ENCODE measurements at regions not wholly inside any gene's neighbourhood (a gene's known extent, or its start where the extent isn't known, plus 50 kb on each side); places are given as distances from the start of the nearest gene placed in this dataset.

DNA sequence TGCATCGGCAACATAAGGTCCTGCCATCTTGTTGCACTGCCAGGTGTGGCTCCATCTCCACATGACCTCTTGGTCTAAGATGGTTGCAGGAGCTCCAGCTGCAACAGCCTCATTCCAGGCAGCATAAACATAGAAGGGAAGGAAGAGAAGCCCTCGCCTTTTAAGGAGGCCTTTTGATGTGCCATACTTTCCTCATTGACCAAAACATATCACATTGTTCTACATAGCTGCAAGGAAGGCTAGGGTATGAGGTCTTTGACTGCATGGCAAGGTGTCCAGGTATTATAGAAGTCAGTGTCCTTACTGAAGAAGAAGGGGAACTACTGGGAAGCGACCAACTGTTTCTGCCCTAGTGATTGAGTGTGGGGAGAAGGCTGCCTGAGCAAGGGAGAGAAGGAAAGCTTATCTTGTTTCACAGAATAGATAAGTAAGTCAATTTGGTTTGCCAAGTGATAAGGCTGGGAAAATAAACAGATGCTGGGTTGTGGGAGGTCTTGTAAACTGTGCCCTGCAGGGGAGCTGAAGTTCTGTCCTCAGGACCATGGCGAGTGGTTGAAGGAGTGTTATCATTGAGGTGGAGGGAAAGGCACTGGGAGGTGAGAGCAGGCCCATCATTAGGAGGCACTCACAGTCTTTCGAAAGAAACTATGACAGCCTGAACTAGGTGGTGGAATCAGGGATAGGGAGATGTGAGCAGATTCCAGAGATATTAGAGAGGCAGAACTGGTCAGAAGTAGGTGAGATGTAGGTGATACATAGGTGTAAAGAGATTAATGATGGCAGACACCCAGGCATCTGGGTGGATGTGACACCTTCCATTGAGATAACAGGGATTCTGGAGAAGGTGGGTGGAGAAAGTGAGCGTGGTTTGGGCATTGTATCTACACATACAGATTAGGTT lies 93.8 kb upstream of the IGF1R start:
- no peak overlapping the region for H3K4me3 ChIP-seq (ENCODE audit: low read depth, low read length)
- TF ChIP-seq CTCF (IDR thresholded peaks at IDR 0.05; ENCODE audit: low read depth, low read length, missing control alignments) = no peak
- in situ Hi-C loops (cut with HindIII; ENCODE audit: low sequenced_read_pairs) = no loop called here
- DNase-seq (ENCODE audit: low read depth) = no peak

DNA sequence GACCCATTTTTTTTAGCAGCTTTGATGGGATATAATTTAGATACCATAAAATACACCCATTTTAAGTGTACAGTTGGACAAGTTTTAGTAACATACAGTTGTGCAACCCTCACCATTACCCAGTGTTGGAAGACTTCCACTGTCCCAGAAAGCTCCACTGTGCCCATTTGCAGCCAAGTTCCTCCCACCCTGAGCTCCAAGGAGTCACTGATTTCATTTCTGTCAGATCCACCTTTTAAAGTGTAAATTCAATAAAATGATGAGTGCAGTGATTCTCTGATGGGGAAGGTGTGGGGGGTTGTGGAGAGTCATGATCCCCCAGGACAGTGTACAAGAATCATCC lies 93.2 kb upstream of the IGF1R start:
- in situ Hi-C loops (cut with HindIII; ENCODE audit: low sequenced_read_pairs) = no loop called here
- DNase-seq (ENCODE audit: low read depth) = no peak
- no peak overlapping the region for H3K4me3 ChIP-seq (ENCODE audit: low read depth, low read length)
- no peak for TF ChIP-seq CTCF (IDR thresholded peaks at IDR 0.05; ENCODE audit: low read depth, low read length, missing control alignments)

DNA sequence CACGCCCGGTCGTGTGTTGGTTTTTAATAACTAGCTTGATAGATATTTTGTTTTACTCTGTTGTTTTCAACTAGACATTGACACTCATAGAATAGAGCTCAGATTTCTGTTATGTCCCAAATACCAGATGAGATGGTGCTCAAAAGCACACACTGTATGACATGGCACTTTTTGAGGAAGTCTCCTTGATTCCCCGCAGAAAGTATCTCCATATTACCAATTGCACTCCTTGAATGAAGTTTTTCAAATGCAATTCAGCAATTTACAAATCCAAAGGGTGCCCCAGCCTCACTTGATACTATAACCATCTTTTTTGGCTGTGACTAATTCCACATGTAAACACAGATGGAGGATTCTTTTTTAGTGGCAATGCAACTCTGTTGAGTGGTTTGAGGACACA lies 92.0 kb upstream of the IGF1R start:
- in situ Hi-C loops (cut with HindIII; ENCODE audit: low sequenced_read_pairs) = no loop called here
- TF ChIP-seq CTCF (IDR thresholded peaks at IDR 0.05; ENCODE audit: low read depth, low read length, missing control alignments) = no peak
- no peak overlapping the region for H3K4me3 ChIP-seq (ENCODE audit: low read depth, low read length)
- DNase-seq (ENCODE audit: low read depth) = no peak

- in situ Hi-C loops (cut with HindIII; ENCODE audit: low sequenced_read_pairs) = no loop called here
- no peak for TF ChIP-seq CTCF (IDR thresholded peaks at IDR 0.05; ENCODE audit: low read depth, low read length, missing control alignments)
- H3K4me3 ChIP-seq (ENCODE audit: low read depth, low read length) = no peak overlapping the region
- DNase-seq (ENCODE audit: low read depth) = no peak
Measured at GRCh38 chr15:98560338-98560737, 88.0 kb upstream of the IGF1R start.

GRCh38 chr15:98561169-98561941 lies 87.0 kb upstream of the IGF1R start:
- in situ Hi-C loops (cut with HindIII; ENCODE audit: low sequenced_read_pairs) = no loop called here
- no peak for TF ChIP-seq CTCF (IDR thresholded peaks at IDR 0.05; ENCODE audit: low read depth, low read length, missing control alignments)
- no peak for DNase-seq (ENCODE audit: low read depth)
- H3K4me3 ChIP-seq (ENCODE audit: low read depth, low read length) = no peak overlapping the region

- H3K4me3 ChIP-seq (ENCODE audit: low read depth, low read length) = no peak overlapping the region
- no peak for TF ChIP-seq CTCF (IDR thresholded peaks at IDR 0.05; ENCODE audit: low read depth, low read length, missing control alignments)
- DNase-seq (ENCODE audit: low read depth) = no peak
- in situ Hi-C loops (cut with HindIII; ENCODE audit: low sequenced_read_pairs) = no loop called here
Measured at GRCh38 chr15:98562331-98562937, 85.9 kb upstream of the IGF1R start.
